ENCODE measurements at regions not wholly inside any gene's neighbourhood (a gene's known extent, or its start where the extent isn't known, plus 50 kb on each side); places are given as distances from the start of the nearest gene placed in this dataset.
A peak's percentile ranks its signal among the peaks of the same experiment; 100 is the strongest.
"Not testable (repeated sequence)": the region's sequence is repeated elsewhere in the genome, so short reads cannot be mapped to it uniquely, and the experiment has no call there.

GRCh38 chr2:242054406-242054805, 184.9 kb downstream of the RTP5 start:
- DNase-seq = no peak

- DNase-seq = no peak
These were observed 185.6 kb downstream of the RTP5 start for GRCh38 chr2:242054881-242055801.

- DNase-seq = no peak
These were observed 186.5 kb downstream of the RTP5 start for GRCh38 chr2:242056026-242056425.

DNA sequence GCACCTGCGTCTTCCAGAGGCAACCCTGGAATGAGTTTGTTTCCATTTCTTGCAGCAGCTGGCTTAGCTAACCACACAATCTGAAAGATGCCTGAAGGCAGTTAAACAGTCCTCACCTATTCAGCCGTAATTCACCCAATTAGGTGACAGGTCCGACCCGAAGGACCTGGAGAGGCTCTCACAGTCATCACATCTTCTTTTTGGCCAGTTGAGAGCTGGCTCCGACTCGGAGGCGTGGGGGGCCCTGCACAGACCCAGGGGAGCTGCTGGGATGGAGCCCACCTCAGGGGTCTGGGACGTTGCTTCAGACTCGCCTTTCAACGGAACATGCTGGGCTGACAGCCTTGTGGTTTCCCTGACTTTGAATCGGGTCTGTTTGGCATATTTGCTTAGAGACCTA, 187.3 kb downstream of the RTP5 start:
- DNase-seq = no peak

- DNase-seq = no peak
These were observed 188.0 kb downstream of the RTP5 start for GRCh38 chr2:242057379-242058040.

GRCh38 chr2:242058116-242058680, 188.7 kb downstream of the RTP5 start:
- DNase-seq = no peak

DNA sequence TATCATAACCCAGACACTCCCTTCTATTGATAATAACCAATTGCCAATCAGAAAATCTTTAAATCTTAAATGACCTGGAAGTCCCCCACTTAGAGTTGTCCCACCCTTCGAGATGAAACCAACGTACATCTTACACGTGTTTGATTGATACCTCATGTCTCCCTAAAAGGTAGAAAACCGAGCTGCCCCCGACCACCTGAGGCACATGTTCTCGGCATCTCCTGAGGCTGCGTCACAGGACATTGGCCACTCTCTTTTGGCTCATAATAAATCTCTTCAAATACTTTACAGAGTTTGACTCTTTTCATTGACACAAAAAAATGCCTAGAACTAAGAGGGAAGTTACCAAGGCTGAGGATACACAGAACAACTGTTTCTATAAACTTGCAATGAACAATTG, 190.0 kb downstream of the RTP5 start:
- no peak for DNase-seq

DNA sequence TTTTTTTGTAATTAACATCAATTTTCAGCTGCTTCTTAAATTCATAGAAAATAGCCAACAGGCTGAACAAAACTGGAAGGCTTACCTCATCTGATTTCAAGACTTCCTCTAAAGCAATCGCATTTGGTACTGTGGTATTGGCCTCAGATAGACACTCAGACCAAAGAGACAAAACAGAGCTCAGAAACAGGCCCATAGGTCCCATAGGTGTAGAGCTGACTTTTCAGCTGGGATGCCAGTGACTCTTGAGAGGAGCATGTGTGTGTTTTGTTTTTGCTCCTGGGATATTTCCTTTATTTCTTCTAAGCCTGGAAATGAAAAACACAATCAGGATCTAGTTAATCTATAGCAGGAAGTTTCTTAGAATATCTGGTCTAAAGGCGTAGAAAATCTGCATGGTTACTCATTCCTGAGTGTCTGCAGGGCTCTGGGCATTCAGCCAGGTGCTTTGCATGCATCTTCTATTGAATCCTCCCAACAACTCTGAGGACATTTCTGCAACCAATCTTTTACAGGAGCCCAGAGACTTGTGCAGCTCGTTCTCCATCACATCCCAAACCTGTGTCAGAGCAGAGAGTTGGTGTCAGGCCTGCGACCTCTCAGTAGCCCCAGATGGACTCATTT, 190.8 kb downstream of the RTP5 start:
- DNase-seq = peak; percentile 73

DNA sequence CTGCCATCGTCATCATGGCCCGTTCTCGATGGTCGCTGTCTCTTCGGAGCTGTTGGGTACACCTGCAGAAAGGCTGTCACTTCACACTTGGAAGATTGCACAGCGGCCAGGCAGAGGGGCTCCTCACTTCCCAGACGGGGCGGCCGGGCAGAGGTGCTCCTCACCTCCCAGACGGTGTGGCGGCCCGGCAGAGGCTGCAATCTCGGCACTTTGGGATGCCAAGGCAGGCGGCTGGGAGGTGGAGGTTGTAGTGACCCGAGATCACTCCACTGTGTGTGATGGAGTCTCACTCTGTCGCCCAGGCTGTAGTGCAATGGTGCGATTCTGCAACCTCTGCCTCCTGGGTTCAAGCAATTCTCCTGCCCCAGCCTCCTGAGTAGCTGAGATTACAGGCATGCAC, 192.4 kb downstream of the RTP5 start:
- not testable (repeated sequence) for DNase-seq

DNA sequence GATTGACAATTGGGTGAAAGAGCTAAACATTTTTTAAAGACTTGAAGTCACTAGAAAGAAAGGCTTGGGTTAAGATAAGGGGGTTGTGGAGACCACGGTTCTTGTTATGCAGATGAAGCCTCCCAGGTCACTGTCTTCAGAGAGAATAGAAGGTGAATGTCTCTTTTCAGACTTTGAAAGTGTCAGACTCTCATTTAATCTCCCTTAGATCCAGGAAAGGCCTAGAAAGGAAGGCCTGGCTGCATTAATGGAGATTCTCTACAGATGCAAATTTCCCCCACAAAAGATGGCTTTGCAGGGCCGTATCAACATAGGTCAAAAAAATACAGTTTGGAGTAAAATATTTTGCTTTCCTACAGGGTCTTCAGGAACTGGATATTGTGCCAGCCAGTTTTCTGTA, 193.9 kb downstream of the RTP5 start:
- no peak for DNase-seq

- no peak for DNase-seq
These were observed 194.3 kb downstream of the RTP5 start for GRCh38 chr2:242063850-242064249.

DNA sequence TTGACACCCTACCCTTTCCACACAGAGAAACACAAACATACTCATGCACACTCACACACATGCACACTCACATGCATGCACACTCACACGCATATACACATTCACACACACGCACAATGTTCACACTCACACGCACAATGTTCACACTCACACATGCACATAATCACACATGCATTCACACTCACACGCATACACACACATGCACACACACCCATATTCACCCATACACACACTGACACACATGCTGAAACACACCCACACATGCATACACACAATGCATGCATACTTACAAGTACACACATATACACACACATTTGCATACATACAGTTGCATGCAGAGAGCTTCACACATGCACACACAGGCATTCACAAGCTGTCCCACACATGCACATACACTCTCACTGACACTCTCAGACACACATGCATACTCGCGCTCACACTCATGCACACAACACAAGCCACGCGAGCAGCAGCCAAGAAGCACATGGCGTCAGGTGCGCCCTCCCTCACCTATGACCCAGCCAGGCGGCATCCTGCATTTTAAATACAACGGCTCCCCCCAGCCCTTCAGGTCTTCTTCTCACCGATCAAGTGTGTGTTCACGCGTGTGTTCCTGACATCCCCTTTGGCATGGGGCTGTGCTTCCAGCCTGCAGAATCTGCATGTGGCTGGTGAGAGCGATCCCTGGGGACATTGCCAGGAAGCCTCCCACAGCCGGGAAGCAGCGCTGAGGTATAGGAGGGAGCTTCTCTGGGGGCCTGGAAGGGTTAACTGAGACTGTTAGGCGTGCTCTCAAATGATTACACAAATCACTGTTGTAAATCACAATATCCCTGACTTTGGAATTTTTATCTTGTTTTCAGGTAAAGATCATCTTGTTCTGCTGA, 195.1 kb downstream of the RTP5 start:
- no peak for DNase-seq

DNA sequence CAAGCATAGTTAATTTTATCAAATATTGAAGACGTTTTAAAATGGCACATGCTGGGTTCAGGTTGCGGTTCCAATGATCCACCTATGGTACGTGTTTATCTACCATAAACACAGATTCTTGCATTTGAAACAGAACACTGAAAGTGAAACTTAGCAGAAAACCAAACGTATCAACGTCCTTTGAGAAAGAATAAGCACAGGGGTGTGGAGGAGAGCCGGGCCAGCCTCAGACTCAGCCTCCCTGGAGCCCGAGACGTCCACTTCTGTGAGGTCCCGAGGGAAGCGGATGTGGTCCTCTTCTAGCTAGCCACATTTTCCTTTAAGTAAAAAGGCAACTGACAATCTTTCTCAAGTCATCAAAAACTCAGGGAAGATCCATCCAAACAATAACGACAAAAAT, 195.9 kb downstream of the RTP5 start:
- DNase-seq = no peak

GRCh38 chr2:242069018-242069417, 199.5 kb downstream of the RTP5 start:
- DNase-seq = no peak

DNA sequence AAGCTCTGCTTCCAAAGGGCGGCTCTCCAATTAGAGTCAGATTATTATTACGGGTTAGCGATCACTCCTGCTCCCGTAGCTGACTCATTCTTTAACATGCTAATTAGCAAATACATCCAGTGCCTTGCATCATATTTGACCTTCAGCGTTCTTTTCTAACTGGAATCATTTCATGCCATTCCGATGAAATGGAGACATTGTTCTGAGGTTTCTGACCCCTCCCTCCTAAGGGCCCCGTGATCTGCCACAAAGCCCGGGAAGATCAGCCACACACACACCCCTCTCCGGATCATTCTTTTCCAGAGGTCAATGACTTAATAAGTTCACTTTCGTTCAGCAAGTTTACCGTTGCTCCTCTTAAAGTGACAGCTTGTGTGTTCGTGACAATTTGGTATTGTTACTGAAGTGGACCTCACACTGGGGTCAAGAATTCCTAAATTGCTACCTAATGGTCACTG, 200.4 kb downstream of the RTP5 start:
- not testable (repeated sequence) for DNase-seq

- DNase-seq = not testable (repeated sequence)
These were observed 201.2 kb downstream of the RTP5 start for GRCh38 chr2:242070726-242071125.

DNA sequence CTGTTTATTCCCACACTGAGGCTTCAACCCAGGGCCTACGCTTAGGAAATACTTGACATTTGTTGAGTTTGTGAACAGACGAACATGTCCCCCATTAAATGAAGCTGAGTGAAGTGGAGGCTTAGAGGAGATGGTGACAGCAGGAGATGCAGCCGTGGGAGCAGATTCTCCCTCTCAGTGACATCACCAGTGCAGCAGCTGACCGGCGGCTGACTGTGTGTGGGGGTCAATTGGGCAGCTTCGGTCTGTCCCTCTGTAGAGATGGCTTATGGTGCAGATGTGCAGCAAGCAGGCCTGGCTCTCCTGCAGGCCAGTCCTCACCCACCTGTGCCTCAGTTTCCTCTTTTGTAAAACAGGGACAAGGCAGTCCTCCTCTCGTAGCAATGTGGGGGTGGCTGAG, 201.8 kb downstream of the RTP5 start:
- not testable (repeated sequence) for DNase-seq

DNA sequence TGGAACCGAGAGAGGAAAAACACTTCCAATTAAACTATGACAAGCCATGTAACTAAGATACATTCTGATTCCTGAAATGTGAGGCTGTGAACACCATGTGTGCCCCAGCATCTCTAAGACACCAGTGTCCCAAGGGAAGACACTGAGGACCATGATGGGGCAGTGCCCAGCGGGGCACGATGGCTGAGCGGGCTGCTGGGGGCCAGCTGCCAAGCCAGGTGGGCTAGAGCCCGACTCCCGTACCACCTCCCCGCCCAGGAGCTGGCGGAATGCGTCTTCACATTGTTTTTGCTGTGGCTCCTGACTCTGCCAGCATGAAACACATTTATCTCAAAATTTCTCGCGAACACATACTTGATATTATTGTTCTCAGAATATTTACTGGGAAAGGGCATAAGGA, 202.4 kb downstream of the RTP5 start:
- not testable (repeated sequence) for DNase-seq

GRCh38 chr2:242075168-242075567, 205.6 kb downstream of the RTP5 start:
- DNase-seq = no peak

DNA sequence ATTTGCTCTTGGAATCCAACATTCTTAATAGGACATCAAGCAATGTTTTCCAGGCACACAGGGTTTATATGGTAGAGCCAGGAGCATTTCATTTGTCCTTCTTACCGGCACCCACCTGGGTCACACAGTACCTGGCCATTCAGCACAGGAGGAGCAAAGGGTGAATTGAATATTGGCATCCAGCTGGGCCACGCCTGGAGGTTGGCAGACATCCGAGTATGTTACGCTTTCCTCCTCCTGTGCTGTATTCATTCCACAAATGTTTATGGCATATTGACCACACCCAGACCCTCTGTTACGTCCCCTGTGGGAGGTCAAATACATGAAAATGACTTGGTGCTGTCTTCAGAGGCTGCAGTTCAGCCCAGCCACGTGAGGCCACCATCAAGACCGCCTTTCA, 206.2 kb downstream of the RTP5 start:
- DNase-seq = no peak

DNA sequence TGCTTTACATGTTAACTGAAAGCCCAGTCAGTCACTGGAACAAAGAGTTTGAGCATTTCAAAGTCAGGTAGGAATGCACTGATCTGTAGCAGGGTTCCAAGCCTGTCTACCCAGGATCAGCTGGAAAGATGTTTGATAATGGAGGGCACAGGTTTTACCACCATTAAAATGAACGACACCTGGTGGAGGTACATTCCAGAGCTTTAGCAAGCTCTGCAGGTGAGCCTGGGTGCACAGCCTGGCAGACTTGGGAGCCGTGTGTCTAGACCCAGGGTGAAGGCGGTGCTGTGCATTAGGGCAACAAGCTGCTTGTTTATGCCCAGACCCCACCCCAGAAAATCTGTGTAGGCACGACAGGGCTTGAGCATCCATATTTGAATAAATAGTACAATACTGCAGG, 206.7 kb downstream of the RTP5 start:
- DNase-seq = not testable (repeated sequence)

DNA sequence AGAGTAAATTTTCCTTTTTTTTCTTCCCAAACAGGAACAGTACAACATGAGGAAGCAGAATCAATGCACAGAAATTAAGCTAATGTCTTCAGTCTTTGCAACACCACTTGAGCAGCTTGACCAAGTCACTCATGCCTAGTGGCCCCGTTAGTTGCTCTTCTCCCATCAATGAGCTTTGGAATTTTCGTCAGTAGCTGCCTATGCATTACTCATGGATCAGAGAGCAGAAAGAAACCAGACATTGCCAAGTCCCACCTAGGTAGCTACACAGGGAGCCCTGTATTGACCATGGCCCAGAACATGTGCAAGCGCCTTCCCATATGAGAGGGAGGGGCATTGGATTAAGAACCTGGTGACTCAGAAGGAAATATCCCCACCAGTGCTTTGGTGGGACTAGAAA, 208.9 kb downstream of the RTP5 start:
- not testable (repeated sequence) for DNase-seq
